ENCODE measurements at regions not wholly inside any gene's neighbourhood (a gene's known extent, or its start where the extent isn't known, plus 50 kb on each side); places are given as distances from the start of the nearest gene placed in this dataset.
A peak's percentile ranks its signal among the peaks of the same experiment; 100 is the strongest.

- no peak for DNase-seq (ENCODE audit: low read depth, low spot score)
Measured at GRCh38 chr16:86396901-86397311, 113.4 kb upstream of the FOXF1 start.

GRCh38 chr16:86398201-86398600 is 112.1 kb upstream of the FOXF1 start:
- no peak for DNase-seq (ENCODE audit: low read depth, low spot score)

GRCh38 chr16:86398622-86399021 is 111.7 kb upstream of the FOXF1 start:
- DNase-seq (ENCODE audit: low read depth, low spot score) = no peak

- DNase-seq (ENCODE audit: low read depth, low spot score) = no peak
Measured at GRCh38 chr16:86401126-86401525, 109.2 kb upstream of the FOXF1 start.

- no peak for DNase-seq (ENCODE audit: low read depth, low spot score)
Measured at GRCh38 chr16:86403085-86403484, 107.2 kb upstream of the FOXF1 start.

GRCh38 chr16:86403541-86404163 is 106.7 kb upstream of the FOXF1 start:
- no peak for DNase-seq (ENCODE audit: low read depth, low spot score)

- no peak for DNase-seq (ENCODE audit: low read depth, low spot score)
Measured at GRCh38 chr16:86404678-86405077, 105.6 kb upstream of the FOXF1 start.

- DNase-seq (ENCODE audit: low read depth, low spot score) = no peak
Measured at GRCh38 chr16:86405319-86405718, 105.0 kb upstream of the FOXF1 start.

GRCh38 chr16:86406056-86406455 is 104.3 kb upstream of the FOXF1 start:
- no peak for DNase-seq (ENCODE audit: low read depth, low spot score)

GRCh38 chr16:86408685-86409084 is 101.6 kb upstream of the FOXF1 start:
- no peak for DNase-seq (ENCODE audit: low read depth, low spot score)

GRCh38 chr16:86410081-86410480 is 100.2 kb upstream of the FOXF1 start:
- DNase-seq (ENCODE audit: low read depth, low spot score) = no peak

- no peak for DNase-seq (ENCODE audit: low read depth, low spot score)
Measured at GRCh38 chr16:86410529-86410928, 99.8 kb upstream of the FOXF1 start.

- DNase-seq (ENCODE audit: low read depth, low spot score) = no peak
Measured at GRCh38 chr16:86411897-86412296, 98.4 kb upstream of the FOXF1 start.

- DNase-seq (ENCODE audit: low read depth, low spot score) = no peak
Measured at GRCh38 chr16:86414991-86415740, 95.2 kb upstream of the FOXF1 start.

- DNase-seq (ENCODE audit: low read depth, low spot score) = no peak
Measured at GRCh38 chr16:86418981-86419380, 91.3 kb upstream of the FOXF1 start.

GRCh38 chr16:86419518-86419917 is 90.8 kb upstream of the FOXF1 start:
- no peak for DNase-seq (ENCODE audit: low read depth, low spot score)

GRCh38 chr16:86421995-86422394 is 88.3 kb upstream of the FOXF1 start:
- DNase-seq (ENCODE audit: low read depth, low spot score) = no peak

- DNase-seq (ENCODE audit: low read depth, low spot score) = peak; percentile 49
Measured at GRCh38 chr16:86424398-86424797, 85.9 kb upstream of the FOXF1 start.

GRCh38 chr16:86424985-86425384 is 85.3 kb upstream of the FOXF1 start:
- DNase-seq (ENCODE audit: low read depth, low spot score) = no peak

GRCh38 chr16:86426063-86426642 is 84.2 kb upstream of the FOXF1 start:
- no peak for DNase-seq (ENCODE audit: low read depth, low spot score)

GRCh38 chr16:86427433-86427851 is 82.9 kb upstream of the FOXF1 start:
- no peak for DNase-seq (ENCODE audit: low read depth, low spot score)

GRCh38 chr16:86428729-86429517 is 81.4 kb upstream of the FOXF1 start:
- DNase-seq (ENCODE audit: low read depth, low spot score) = no peak
